NCI-H2227 (cell line): ENCODE measurements at regions not wholly inside any gene's neighbourhood (a gene's known extent, or its start where the extent isn't known, plus 50 kb on each side); places are given as distances from the start of the nearest gene placed in this dataset.
"Not testable (repeated sequence)": the region's sequence is repeated elsewhere in the genome, so short reads cannot be mapped to it uniquely, and the experiment has no call there.

ENCODE experiments used
- DNase-seq: peaks from one replicate; lab custom pipeline; 2025; ENCODE audit not compliant: unreplicated experiment; lab: John Stamatoyannopoulos, UW

DNA sequence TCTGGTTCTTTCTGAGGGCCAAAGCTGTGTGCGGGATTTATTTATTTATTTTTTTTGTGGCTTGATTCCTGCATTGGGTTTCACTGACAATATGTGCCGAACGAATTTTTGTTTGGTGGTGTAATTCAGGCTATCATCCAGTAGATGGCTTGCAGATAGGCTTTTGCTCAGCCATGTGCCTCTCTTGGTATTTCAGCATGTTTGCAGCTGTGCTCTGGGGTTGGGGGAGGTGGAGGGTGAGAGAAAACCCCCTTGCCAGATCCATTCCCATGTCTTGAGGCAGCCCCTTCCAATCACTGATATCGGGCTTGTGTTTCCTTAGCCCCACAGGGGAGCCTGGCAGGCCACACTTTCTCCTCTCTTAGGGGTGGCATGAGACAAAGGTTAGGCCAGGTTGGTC, 302.4 kb downstream of the PTGER3 start:
- DNase-seq = no peak

GRCh38 chr1:70746062-70746461, 301.6 kb downstream of the PTGER3 start:
- not testable (repeated sequence) for DNase-seq

DNA sequence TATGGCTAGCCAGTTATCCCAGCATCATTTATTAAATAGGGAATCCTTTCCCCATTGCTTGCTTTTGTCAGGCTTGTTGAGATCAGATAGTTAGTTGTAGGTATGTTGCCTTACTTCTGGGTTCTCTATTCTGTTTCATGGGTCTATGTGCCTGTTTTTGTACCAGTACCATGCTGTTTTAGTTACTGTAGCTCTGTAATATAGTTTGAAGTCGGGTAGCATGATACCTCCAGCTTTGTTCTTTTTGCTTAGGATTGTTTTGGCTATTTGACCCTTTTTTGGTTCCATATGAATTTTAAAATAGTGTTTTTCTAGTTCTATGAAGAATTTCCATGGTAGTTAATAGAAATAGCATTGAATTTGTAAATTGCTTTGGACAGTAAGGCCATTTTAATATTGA, 300.5 kb downstream of the PTGER3 start:
- not testable (repeated sequence) for DNase-seq

- DNase-seq = not testable (repeated sequence)
Observed at GRCh38 chr1:70751676-70752287, 295.8 kb downstream of the PTGER3 start.

- no peak for DNase-seq
Observed at GRCh38 chr1:70754701-70755100, 292.9 kb downstream of the PTGER3 start.

DNA sequence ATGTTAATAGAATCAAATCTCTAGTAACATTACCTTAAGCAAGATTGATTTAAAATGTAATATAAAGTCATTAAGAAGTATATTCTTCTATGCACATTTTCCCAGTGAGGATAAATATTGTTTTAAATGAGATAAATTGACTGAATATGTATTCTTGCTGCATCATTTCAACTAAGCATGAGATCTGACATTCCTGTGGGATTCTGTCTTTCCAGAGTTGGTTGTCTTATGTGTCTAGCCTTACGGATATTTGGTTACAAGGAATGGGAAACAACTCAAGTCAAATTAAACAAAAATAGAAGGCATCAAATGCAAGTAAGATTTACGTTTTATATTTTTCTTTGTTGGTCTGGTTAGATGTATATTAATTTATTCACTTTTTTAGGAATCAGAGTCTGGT, 287.5 kb downstream of the PTGER3 start:
- DNase-seq = no peak

DNA sequence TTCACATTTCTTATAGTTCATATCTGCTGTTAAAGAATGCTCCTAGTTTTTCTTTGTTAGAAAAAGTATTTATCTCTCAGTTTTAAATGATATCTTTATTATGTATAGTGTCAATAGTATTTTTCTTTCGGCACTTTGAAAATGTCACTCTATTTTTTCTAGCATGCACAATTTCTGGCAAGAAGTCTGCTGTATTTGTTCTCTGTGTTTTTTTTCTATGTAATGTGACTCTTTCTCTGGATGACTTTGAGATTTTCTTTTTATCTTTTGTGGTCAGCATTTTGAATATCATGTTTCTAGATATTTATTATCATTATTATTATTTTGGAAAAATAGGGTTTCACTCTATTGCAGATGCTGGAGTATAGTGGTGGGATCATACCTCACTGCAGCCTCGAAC, 285.2 kb downstream of the PTGER3 start:
- no peak for DNase-seq

DNA sequence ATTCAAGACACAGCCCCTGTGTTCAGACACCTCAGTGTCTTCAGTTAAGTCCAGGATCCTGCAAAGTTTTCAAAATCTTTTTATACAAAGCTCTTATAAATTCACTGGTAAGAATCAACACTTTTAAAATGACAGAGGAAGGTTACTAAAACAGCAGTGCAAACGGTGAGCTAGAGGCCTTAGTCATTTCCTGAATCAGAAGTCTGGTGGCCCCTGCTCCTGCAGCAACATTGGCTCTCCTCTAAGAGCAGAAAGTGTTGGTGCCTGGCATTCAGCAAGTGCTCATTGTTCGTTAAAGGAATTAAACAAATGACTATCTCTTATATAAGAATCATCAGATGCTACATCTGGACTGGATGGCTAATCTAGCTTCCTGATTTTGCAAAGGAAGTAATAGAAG, 282.9 kb downstream of the PTGER3 start:
- no peak for DNase-seq

- DNase-seq = no peak
Observed at GRCh38 chr1:70767377-70767776, 280.2 kb downstream of the PTGER3 start.

DNA sequence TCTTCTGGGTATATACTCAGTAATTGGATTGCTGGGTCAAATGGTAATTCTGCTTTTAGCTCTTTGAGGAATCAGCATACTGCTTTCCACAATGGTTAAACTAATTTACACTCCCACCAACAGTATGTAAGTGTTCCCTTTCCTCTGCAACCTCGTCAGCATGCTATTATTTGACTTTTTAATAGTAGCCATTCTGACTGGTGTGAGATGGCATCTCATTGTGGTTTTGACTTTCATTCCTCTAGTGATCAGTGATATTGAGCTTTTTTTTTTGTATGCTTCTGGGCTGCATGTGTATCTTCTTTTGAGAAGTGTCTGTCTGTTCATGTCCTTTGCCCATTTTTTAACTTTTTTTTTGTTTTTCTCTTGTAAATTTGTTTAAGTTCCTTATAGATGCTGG, 279.4 kb downstream of the PTGER3 start:
- DNase-seq = no peak

GRCh38 chr1:70778056-70778762, 269.4 kb downstream of the PTGER3 start:
- no peak for DNase-seq

GRCh38 chr1:70778934-70779333, 268.7 kb downstream of the PTGER3 start:
- no peak for DNase-seq

GRCh38 chr1:70779571-70779970, 268.0 kb downstream of the PTGER3 start:
- DNase-seq = no peak

- DNase-seq = no peak
Observed at GRCh38 chr1:70785287-70785686, 262.3 kb downstream of the PTGER3 start.

GRCh38 chr1:70790232-70790923, 257.2 kb downstream of the PTGER3 start:
- DNase-seq = no peak

DNA sequence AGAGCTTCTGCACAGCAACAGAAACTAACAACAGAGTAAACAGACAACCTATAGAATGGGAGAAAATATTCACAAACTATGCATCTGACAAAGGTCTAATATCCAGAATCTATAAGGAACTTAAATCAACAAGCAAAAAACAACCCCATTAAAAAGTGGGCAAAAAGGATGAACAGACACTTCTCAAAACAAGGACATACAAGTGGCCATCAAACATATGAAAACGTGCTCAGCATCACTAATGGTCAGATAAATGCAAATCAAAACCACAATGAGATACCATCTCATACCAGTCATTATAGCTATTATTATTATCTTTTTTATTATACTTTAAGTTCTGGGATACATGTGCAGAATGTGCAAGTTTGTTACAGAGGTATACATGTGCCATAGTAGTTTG, 252.6 kb downstream of the PTGER3 start:
- not testable (repeated sequence) for DNase-seq

GRCh38 chr1:70796298-70796697, 251.3 kb downstream of the PTGER3 start:
- DNase-seq = not testable (repeated sequence)

- DNase-seq = not testable (repeated sequence)
Observed at GRCh38 chr1:70802625-70803024, 245.0 kb downstream of the PTGER3 start.

GRCh38 chr1:70805641-70806040, 242.0 kb downstream of the PTGER3 start:
- no peak for DNase-seq

GRCh38 chr1:70807088-70807664, 240.4 kb downstream of the PTGER3 start:
- DNase-seq = no peak

GRCh38 chr1:70809069-70809468, 238.5 kb downstream of the PTGER3 start:
- DNase-seq = no peak

DNA sequence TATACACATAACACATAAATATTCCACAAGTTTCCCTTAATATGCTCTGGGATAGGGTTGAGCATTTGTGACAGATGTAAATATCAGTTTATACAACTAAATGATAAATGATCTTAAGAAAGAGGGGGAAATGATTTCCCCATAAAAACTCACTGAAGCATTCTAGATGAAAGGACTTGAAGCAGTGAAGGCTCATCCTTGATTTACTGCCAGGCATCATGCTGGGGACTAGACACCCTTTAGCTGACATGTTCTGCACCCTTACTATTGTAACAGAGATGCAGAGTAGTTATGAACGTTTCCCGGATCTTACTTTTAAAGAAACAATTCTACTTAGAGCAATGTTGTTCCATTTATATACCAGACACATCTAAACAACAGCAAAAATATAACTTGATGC, 235.8 kb downstream of the PTGER3 start:
- no peak for DNase-seq
